ENCODE measurements at regions not wholly inside any gene's neighbourhood (a gene's known extent, or its start where the extent isn't known, plus 50 kb on each side); places are given as distances from the start of the nearest gene placed in this dataset.

DNA sequence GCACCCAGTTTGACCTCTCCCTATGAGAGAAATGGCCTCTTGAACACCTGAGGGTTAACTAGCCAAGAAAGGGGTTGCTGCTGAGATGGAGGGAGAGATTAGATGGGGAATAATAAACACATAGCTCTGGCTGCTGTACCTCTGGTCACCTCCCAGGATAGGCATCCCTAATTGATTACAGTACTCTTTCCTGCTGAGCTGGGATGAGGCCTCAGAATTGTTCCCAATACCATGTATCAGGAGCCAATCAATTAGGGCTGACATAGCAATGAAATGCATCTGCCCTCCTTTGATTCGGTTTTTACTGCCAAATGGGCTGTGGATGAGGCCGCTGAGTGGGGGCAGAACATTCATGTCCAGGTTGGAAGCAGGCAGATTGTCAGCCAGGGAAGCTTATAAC is 339.4 kb upstream of the SLCO3A1 start:
- H3K4me1 ChIP-seq (ENCODE audit: low read depth) = no peaks in the 10 kb centered on the region
- H3K9me3 ChIP-seq (ENCODE audit: low read depth) = no peaks in the 10 kb centered on the region
- H3K36me3 ChIP-seq = no peaks in the 10 kb centered on the region
- H3K27ac ChIP-seq = no peak overlapping the region
- no peak for DNase-seq (ENCODE audit: low read depth in 1 of 2, low spot score in 1 of 2)
- no peak overlapping the region for H3K4me3 ChIP-seq
- H3K27me3 ChIP-seq = no peaks in the 10 kb centered on the region
- TF ChIP-seq, protein P1, sequence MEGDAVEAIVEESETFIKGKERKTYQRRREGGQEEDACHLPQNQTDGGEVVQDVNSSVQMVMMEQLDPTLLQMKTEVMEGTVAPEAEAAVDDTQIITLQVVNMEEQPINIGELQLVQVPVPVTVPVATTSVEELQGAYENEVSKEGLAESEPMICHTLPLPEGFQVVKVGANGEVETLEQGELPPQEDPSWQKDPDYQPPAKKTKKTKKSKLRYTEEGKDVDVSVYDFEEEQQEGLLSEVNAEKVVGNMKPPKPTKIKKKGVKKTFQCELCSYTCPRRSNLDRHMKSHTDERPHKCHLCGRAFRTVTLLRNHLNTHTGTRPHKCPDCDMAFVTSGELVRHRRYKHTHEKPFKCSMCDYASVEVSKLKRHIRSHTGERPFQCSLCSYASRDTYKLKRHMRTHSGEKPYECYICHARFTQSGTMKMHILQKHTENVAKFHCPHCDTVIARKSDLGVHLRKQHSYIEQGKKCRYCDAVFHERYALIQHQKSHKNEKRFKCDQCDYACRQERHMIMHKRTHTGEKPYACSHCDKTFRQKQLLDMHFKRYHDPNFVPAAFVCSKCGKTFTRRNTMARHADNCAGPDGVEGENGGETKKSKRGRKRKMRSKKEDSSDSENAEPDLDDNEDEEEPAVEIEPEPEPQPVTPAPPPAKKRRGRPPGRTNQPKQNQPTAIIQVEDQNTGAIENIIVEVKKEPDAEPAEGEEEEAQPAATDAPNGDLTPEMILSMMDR (IDR thresholded peaks at IDR 0.05; ENCODE audit: low read depth, low read length) = no peak

DNA sequence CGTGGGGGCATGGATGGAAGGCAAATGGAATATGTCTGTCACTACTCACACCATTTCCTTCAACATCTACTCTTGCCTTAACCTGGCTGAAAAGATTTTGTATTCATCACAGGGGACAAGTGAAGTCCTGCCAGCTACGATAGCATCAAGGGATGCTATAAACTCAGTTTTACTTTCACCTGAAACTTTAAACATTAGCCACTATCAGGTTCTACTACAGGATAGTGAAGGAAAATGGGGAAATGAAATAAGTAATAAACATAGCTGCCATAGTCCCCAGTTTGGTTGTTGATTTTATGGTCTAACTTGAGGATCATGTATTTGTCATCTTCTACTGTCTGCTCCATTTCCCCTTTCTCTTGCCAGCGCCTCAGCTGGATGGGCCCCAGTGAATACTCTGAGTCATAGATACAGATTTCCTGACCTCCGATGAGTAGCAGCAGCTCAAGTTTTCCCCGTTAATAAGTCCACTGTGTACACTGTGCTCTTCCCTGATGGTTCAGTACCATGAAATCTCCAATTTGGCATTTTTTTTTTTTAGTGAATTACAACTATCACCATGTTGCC is 338.2 kb upstream of the SLCO3A1 start:
- Histone ChIP-seq H3K36me3 (no peaks in the 10 kb centered on the region), H3K27ac (no peak overlapping the region), H3K4me3 (no peak overlapping the region), H3K9me3 (ENCODE audit: low read depth) (no peaks in the 10 kb centered on the region), H3K4me1 (ENCODE audit: low read depth) (no peaks in the 10 kb centered on the region), H3K27me3 (no peaks in the 10 kb centered on the region)
- peak in 1 of 2 donors; percentile 82 for DNase-seq (ENCODE audit: low read depth in 1 of 2, low spot score in 1 of 2)
- TF ChIP-seq, protein P1 (IDR thresholded peaks at IDR 0.05; ENCODE audit: low read depth, low read length) = no peak

DNA sequence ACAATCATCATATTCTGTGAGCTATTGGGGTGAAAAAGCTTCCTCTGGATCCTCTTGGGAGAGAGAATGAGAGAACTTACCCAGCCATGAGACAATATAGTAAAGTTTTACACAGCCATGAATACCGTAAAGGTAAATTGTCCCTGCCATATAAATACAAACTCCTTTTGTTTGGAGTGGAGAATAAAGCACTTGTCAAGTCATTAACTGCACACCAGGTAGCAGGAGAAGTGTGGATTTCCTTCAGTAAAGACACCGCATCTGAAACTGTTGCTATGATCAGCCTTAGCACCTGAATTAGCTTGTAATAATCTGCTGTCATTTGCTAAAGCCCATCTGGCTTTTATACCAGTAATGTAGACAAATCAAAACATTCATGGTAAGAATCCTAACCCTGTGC is 336.6 kb upstream of the SLCO3A1 start:
- no peak overlapping the region for H3K27ac ChIP-seq
- no peaks in the 10 kb centered on the region for H3K4me1 ChIP-seq (ENCODE audit: low read depth)
- no peak overlapping the region for H3K4me3 ChIP-seq
- H3K36me3 ChIP-seq = no peaks in the 10 kb centered on the region
- TF ChIP-seq, protein P1 (IDR thresholded peaks at IDR 0.05; ENCODE audit: low read depth, low read length) = no peak
- DNase-seq (ENCODE audit: low read depth in 1 of 2, low spot score in 1 of 2) = no peak
- no peaks in the 10 kb centered on the region for H3K9me3 ChIP-seq (ENCODE audit: low read depth)
- no peaks in the 10 kb centered on the region for H3K27me3 ChIP-seq

DNA sequence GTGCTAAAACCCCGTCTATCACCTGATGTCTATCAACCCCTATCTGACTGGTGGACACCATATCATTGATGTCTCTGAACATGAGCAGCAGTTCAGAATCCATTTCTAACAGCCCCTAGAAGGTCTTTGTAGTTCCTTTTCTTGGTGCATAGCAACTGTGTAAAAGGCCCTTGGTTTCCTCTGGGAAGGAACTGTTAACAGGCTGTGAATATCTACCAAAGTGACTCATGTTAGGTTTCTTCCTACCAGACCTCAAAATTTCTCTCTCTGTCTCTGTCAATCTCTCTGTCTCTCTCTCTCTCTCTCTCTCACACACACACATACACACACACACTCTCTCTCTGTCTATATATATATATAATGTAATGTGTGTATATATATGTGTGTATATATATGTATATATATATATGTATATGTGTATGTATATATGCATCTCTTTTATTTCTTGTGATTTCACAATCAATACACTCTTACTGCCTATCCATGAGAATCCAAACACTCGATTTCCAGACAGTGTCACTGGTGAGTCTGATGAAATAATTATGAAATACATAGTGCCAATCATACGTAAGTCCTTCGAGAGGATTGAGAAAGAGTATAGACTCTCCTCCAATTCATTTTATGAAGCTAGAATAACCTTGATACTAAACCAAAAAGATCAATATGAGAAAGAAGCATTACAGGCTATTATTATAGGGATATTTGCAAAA is 335.9 kb upstream of the SLCO3A1 start:
- Histone ChIP-seq H3K9me3 (ENCODE audit: low read depth) (no peaks in the 10 kb centered on the region), H3K4me1 (ENCODE audit: low read depth) (no peaks in the 10 kb centered on the region), H3K4me3 (no peak overlapping the region), H3K27ac (no peak overlapping the region), H3K27me3 (no peaks in the 10 kb centered on the region), H3K36me3 (no peaks in the 10 kb centered on the region)
- TF ChIP-seq, protein P1 (IDR thresholded peaks at IDR 0.05; ENCODE audit: low read depth, low read length) = no peak
- peak in 1 of 2 donors; percentile 54 for DNase-seq (ENCODE audit: low read depth in 1 of 2, low spot score in 1 of 2)

DNA sequence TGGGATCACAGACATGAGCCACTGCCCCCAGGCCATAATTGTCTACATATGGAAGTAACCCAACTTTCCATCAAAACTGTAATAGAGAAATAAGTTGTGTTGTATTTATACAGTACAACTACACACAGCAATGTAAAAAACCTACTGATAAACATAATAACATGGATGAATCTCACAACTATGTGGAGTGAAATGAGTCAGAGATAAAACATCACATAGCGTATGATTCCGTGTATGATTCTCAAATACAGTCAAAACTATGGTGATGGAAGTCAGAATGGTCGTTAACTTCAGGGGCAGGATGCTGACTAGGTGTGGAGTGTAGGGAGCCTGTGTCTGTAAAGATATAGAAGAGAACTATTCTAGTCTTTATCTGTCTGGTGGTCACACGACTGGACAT is 332.7 kb upstream of the SLCO3A1 start:
- TF ChIP-seq, protein P1 (IDR thresholded peaks at IDR 0.05; ENCODE audit: low read depth, low read length) = no peak
- DNase-seq (ENCODE audit: low read depth in 1 of 2, low spot score in 1 of 2) = no peak
- no peak overlapping the region for H3K27ac ChIP-seq
- no peaks in the 10 kb centered on the region for H3K9me3 ChIP-seq (ENCODE audit: low read depth)
- H3K4me3 ChIP-seq = no peak overlapping the region
- H3K36me3 ChIP-seq = no peaks in the 10 kb centered on the region
- H3K27me3 ChIP-seq = no peaks in the 10 kb centered on the region
- H3K4me1 ChIP-seq (ENCODE audit: low read depth) = no peaks in the 10 kb centered on the region

Data from cardiac muscle cell (in vitro differentiated cells and primary cell).